Activated T-helper 9 cell treated with anti-CD3 and anti-CD28 coated beads, Interleukin-2, amount 50 U/mL, for 16 hours (primary cell): ENCODE measurements at regions not wholly inside any gene's neighbourhood (a gene's known extent, or its start where the extent isn't known, plus 50 kb on each side); places are given as distances from the start of the nearest gene placed in this dataset.
"Not testable (repeated sequence)": the region's sequence is repeated elsewhere in the genome, so short reads cannot be mapped to it uniquely, and the experiment has no call there.

ENCODE experiments used
- DNase-seq: peaks from one replicate; pipeline ENCODE4 v3.0.0-alpha.2; 2020; ENCODE audit warnings: low read depth

DNA sequence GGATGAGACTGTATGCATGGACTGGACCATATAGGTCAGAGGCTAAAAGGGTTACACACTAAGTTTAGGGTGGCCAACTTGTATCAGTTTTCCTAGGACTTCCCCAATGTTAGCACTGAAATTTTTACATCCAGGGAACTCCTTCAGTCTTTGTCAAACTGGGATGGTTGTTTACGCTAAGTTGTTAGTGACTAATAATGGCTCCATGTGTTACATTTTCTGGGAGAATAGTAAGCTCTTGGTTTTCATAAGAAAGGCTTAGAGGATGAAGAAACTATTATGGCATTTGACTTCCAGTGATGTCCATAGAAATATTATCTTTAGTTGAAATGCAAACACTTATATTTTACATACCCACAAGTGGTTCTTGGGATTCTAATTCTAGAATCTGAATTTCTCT lies 57.9 kb upstream of the ST3GAL6 start:
- no peak for DNase-seq

DNA sequence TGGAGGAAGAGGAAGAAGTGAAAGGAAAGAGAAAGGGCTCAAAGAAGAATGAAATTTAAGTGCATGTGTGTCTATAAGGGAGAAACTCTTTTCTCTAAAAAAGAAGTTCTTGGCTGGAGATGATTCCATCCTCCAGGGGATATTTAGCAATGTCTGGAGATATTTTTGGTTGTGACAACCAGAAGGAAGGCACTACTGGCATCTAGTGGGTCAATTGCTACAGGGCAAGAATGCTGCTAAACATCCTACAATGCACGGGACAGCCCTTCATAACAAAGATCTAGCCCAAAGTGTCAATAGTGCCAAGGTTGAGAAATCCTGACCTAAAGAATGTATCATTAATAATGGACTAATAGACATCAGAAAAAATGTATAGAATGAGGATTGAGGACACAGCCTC lies 57.4 kb upstream of the ST3GAL6 start:
- no peak for DNase-seq

DNA sequence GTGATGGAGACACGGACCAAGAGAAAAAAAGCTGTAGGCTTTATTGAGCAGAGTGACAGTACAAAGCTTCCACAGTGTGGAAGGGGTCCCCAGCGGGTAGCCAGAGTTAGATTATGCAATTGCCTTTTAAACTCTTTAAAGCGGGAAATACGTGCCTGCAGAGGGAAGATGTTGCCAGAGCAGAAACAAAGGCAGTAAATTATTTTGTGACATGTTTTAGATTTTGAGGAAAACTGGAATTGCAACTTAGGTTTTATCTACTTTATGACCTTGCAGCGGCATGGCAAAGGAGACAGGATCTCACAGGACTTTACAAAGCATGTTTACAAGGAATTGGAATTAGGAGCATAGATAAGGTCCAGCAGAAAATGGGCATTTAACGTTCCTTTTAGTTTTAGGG lies 54.5 kb upstream of the ST3GAL6 start:
- DNase-seq, result not testable (repeated sequence)

DNA sequence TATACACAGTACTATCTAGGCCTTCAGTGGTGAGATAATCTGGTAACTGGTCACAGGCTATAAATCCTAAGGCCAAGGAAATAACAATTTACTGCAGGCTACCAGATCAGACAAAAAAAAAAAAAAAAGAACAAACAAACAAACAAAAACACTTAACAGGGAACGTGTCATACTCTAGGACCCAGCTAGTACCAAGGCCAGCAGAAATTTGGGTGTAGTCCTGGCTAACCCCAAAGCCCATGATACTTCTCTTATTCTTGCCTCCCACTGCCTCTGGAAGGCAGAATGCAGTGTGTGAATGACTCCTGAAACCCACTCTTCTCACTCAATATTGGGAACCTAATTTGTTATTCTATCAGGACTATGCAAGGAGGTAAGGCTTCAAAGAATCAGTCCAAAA lies 53.7 kb upstream of the ST3GAL6 start:
- no peak for DNase-seq

DNA sequence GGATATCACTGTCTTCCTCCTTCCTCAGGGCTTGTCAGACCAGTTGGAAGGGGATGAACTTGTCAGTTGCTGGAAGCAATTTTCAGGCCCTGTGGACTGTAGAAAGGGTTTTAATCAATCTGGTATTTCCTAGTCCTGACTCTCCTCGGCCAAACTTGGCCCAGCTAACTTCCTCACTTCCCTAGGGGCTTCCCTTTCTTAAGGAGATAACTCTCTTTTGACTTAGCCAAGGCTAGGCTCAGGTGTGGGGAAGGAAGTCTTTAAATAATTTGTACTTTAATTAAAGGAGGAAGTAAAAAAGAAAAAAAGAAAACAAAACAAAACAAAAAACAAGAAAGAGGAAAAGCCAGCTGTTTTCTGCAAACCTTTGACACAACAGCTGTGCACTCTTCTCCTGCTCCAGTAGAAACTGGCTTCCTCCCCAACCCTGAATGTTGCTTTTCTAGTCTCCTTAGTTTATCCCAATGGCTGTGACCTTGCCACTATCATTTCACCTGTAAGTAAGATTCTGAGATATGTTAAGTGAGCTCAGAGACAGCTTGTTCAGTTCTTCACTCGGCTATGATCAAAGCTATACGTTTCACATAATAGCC lies 53.0 kb upstream of the ST3GAL6 start:
- no peak for DNase-seq

DNA sequence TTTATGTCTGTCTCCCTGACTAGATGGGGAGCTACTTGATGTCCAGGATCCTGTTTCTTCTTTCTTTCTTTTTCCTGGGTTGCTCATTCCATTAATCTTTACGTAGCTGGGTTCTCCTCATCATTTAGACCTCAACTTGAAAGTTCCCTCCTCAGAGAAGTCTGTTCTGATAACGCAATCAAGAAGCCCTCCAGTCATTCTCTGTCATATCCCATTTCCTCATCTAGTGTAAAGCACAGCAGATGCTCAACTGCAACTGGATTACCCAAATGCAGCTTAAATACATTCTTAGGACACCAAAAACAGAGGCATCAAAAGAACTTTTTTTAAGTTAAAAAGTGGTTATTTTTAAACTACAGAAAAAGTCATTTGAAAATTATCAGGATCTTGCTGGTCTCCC lies 51.7 kb upstream of the ST3GAL6 start:
- DNase-seq, result no peak

DNA sequence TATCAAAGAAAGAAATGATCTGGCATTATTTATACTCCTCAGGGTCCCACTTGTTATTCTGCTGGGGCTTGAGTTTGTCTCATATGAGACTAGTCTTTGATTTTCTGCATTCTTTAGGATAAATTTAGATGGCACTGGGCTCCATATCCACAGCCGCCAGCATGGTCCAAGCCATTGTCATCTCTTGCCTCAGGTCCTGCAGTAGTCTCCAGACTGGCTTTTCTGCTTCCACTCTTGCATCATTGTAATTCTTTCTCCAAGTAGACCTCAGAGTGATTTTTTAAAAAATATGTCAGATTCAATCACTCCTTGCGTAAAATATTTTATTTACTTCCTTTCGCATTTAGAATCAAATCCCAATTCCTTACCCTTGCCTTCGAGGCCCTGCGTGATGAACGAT lies 50.4 kb upstream of the ST3GAL6 start:
- no peak for DNase-seq

DNA sequence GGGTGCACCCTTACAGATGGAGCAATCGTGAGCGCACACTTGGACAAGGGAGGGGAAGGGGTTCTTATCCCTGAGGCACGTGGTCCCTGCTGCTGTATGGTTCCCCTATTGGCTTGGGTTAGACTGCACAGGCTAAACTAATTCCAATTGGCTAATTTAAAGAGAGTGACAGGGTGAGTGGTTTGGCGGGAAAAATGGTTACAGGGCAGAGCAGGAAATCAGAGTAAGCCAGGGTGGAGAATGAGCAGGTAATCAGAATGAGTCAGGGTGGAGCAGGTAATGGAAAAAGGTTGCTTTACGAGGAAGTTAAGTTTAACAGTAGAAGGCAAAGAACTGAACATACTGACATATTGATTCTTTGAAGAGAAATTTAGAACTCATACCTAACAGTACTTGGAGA lies 49.8 kb upstream of the ST3GAL6 start:
- DNase-seq, result not testable (repeated sequence)
